ENCODE measurements at regions not wholly inside any gene's neighbourhood (a gene's known extent, or its start where the extent isn't known, plus 50 kb on each side); places are given as distances from the start of the nearest gene placed in this dataset.

DNA sequence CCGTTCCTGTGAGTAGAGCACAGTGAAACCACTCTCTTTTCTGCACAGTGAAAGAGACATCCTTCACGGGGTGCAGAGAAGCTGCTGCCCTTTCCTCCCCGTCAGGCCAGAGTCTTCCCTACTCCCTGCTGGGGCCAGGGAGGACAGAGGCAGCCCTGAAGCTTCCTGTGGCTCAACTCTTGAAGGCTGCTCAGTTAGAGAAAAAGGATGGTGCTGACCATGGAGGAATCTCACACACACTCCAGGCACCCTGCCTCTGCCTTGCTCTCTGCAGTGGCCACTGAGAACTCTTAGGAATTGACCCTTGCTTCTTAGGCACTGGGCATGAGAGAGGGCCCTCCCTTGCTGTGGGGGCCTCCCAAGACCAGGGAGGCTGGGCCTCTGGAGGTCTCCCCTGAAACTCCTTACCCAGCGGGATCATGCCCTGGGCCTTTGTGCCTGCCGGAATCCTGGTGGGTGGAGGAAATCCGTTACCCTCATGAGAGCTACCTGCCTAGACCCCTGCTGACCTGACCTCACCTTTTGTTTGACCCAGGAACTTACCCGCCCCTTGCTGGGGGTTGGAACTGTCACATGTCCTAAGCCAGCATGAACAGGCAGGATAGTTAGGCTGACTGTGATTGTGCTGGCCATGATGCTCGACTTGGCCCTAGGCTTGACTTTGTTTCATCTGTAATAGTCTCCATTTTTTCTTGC is 65.0 kb upstream of the CD93 start:
- TF ChIP-seq Cebpa-rat (IDR thresholded peaks at IDR 0.05), result no peak
- no peak overlapping the region for H3K4me3 ChIP-seq
- peaks cover 49% of the 10 kb centered on the region for H3K4me1 ChIP-seq
- H3K27ac ChIP-seq, result peak overlapping the region; percentile 52
- no peaks in the 10 kb centered on the region for H3K27me3 ChIP-seq
- H4K20me1 ChIP-seq, result no peaks in the 10 kb centered on the region
- no peak overlapping the region for H3K9ac ChIP-seq
- no peaks in the 10 kb centered on the region for H3K9me3 ChIP-seq
- peak overlapping the region; percentile 65 for H3K4me2 ChIP-seq
- H3K36me3 ChIP-seq, result no peaks in the 10 kb centered on the region

DNA sequence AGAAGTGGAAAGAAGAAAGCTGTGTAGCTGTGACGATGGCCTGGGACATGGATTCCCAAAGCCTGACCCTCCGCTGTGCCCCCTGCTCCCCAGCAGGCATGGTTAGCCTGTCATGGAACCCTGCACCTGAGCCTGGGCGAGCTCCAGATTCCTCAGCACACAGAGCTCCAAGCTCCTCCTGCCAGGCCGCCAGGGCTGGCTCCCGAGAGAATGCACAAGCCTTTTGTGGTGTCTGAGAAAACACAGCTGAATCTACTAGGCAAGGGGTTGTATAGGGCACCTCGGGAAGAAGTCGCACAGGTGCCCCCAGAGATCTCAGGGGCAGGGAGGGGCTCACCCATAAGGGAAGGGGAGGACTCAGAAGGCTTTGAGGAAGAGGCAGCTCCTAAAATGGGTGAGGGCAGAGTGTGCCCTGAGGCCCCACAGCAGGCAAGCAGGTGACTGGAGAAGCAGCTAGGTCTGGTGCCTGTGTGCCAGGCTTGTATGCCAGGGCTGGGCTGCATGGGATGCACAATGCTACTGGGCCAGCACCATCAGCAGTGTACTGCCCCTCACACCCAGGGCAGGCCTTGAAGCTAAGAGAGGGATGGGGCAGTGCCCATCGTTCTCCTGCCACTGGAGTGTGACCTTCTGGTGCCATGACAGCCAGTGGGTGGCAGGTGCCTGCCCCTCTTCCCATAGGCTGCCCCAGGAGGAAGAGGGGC is 64.3 kb upstream of the CD93 start:
- Histone ChIP-seq H3K9me3 (no peaks in the 10 kb centered on the region), H3K4me1 (peaks cover 49% of the 10 kb centered on the region), H3K27ac (peak overlapping the region; percentile 52), H3K36me3 (no peaks in the 10 kb centered on the region), H3K4me2 (peak overlapping the region; percentile 65), H3K9ac (no peak overlapping the region), H3K27me3 (no peaks in the 10 kb centered on the region), H4K20me1 (no peaks in the 10 kb centered on the region), H3K4me3 (no peak overlapping the region)
- no peak for TF ChIP-seq Cebpa-rat (IDR thresholded peaks at IDR 0.05)

DNA sequence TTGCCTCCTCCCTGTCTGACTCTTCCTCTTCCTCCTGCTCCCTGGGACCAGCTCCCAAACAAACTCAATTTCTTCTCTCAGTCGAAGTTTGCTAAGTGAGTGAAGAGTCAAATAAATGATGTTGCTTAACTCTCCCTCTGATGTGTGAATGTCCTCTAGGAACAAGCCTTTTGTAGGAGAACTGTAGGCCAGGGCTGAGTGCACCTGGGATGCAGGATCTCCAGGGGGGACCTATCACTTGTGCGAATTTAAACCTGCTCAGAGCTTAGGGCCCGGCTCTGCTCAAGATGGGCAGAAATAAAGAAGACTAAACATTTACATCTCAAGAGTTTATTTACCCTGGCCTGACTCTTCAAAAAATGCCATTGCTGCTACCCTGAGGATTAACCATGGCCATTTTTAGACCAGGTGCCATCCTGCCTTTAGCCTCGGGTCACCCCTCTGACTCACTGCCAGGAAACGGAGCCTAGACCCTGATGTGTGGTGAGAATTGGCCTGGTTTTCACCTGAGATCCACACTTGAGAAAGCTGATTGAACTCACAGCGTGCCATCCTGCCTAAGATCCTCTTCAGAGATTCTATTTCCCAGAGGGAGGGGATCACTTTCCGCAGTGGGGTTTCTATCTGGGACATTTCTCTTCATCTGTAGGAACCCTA is 63.6 kb upstream of the CD93 start:
- Histone ChIP-seq H3K9ac (no peak overlapping the region), H3K4me1 (peaks cover 44% of the 10 kb centered on the region), H4K20me1 (no peaks in the 10 kb centered on the region), H3K9me3 (no peaks in the 10 kb centered on the region), H3K27me3 (no peaks in the 10 kb centered on the region), H3K4me3 (no peak overlapping the region), H3K36me3 (no peaks in the 10 kb centered on the region), H3K27ac (no peak overlapping the region), H3K4me2 (peak overlapping the region; percentile 65; the same call in 1 of the 2 replicates)
- TF ChIP-seq Cebpa-rat (IDR thresholded peaks at IDR 0.05), result no peak

DNA sequence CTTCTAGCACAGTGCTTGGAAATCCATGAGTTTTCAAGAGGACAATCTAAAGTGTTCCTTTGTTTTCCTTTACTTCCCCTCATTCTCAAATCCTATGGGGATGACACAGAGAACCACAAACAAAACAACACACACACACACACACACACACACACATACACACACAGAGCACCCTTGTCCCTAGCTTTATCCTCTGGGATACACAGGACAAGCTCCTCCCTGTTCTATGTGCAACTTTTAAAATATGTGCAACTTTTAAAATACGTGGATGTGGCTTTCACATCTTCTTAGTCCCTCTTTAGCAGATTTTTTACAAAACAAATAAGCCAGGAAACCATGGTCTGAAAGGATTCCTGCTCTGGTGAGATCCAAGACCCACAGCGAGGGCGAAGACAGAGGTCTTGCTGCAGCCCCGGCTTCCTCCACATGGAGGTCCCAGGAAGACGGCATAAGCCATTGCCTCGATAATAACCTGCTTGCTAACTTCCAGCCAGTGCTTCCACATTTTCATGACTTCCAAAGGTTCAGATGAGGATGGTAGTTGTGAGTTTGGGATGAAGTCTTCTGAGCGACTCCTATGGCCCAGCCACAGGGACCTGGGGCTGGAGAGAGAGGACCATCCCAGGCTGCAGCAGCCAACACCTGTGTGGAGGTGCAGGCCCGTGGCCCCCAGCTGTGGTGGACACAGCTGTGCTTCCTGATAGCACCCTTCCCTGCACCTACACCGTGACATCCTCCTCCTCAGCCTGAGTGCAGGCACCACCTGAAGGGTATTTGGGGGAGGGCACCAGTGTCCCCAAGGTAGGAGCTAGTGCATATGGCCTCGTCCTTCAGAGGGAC is 62.8 kb upstream of the CD93 start:
- Histone ChIP-seq H3K27me3 (no peaks in the 10 kb centered on the region), H3K9me3 (no peaks in the 10 kb centered on the region), H3K4me1 (peaks cover 39% of the 10 kb centered on the region), H3K9ac (no peak overlapping the region), H3K4me2 (no peak overlapping the region), H3K27ac (no peak overlapping the region), H3K36me3 (no peaks in the 10 kb centered on the region), H3K4me3 (no peak overlapping the region), H4K20me1 (no peaks in the 10 kb centered on the region)
- no peak for TF ChIP-seq Cebpa-rat (IDR thresholded peaks at IDR 0.05)

DNA sequence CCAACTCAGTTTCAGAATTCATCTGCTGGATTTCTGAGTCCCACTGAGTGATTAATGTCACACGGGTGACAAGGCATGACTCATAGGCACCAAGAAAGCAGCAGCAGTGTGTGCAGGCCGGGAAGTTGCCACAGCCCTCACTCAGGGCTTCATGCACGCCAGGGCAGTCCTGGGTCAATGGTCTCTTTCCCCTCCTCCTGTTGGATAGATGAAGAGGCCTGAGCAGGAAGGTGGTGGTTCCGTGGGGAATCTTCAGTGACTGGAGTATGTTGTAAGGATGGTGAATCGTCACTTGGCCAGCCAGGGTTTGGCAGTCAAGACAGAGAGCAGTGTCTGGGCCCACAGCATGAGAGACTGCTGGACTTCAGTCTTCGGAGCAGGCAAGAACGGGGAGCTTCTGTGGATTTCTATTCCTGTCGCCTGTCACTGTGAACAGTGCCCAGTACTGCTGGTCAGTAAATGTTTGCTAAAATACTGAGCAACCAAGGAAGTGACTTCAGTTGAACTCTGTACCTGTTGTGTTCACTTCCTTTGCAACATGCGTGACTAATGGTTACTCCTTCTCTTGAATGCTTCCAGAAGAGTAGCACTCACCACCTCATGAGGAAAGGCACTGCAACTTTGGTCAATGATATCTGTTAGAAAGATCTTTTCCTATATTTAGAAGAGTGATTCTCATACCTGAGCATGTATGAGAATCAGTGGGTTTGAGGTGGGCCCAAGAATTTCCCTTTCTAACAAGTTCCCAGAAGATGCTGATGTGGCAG is 62.0 kb upstream of the CD93 start:
- Histone ChIP-seq H3K36me3 (no peaks in the 10 kb centered on the region), H3K27me3 (no peaks in the 10 kb centered on the region), H3K9me3 (no peaks in the 10 kb centered on the region), H3K9ac (no peak overlapping the region), H3K27ac (no peak overlapping the region), H3K4me1 (peaks cover 42% of the 10 kb centered on the region), H3K4me2 (no peak overlapping the region), H4K20me1 (no peaks in the 10 kb centered on the region), H3K4me3 (no peak overlapping the region)
- no peak for TF ChIP-seq Cebpa-rat (IDR thresholded peaks at IDR 0.05)

DNA sequence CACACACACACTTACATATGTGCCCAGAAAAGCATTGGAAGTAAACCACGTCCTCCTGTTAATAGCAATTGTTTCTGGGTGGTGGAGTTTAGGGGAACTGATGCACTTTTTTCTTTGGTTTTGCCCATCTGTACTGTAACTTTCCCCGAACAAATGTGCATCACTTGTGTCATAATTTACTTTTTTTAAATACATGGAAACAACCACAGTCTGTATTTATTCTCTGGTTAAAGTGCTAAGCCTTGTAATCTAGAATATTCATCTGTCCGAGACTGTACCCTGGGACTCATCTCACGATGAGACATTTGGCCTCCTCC is 61.5 kb upstream of the CD93 start:
- Histone ChIP-seq H4K20me1 (no peaks in the 10 kb centered on the region), H3K4me1 (peaks cover 43% of the 10 kb centered on the region), H3K36me3 (no peaks in the 10 kb centered on the region), H3K27ac (no peak overlapping the region), H3K27me3 (no peaks in the 10 kb centered on the region), H3K9ac (no peak overlapping the region), H3K4me2 (no peak overlapping the region), H3K9me3 (no peaks in the 10 kb centered on the region), H3K4me3 (no peak overlapping the region)
- no peak for TF ChIP-seq Cebpa-rat (IDR thresholded peaks at IDR 0.05)

DNA sequence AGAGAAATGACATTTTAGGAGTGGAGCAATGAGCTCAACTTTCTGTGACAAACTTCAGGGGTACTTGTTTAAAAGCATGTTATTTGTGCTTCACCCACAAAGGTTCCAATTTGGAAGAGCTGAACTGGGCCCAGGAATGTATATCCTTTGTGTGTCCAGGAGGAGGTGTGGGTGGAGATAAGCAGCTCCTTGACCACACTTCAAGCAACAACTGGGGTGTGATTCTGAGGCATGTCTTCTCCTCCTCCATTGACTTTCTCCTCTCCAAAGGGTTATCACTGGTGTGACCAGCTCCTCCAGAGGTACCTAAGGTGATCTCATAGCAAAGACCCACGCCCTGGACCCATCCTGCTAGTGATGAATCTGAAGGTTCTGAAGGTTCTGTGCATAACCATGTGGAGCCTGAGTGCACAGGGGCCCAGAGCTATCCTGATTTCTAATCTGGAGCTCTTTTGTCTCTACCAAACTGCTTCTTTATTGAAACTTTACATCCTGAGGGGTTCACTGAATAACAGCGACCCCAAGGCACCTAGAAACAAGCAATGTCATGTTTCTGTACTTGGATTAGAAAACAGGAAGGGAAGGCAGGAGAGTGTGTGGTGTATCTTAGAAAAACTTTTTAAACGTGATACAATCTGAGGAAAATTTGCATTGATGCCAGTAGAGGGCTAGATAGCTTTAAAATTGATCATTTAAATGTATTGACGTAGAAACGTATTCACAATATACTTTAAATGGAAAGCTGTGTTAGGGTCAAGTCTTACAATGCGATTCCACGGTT is 60.9 kb upstream of the CD93 start:
- no peaks in the 10 kb centered on the region for H3K27me3 ChIP-seq
- H3K4me2 ChIP-seq, result no peak overlapping the region
- TF ChIP-seq Cebpa-rat (IDR thresholded peaks at IDR 0.05), result no peak
- H3K27ac ChIP-seq, result no peak overlapping the region
- no peak overlapping the region for H3K4me3 ChIP-seq
- no peaks in the 10 kb centered on the region for H3K36me3 ChIP-seq
- H4K20me1 ChIP-seq, result no peaks in the 10 kb centered on the region
- peaks cover 43% of the 10 kb centered on the region for H3K4me1 ChIP-seq
- no peak overlapping the region for H3K9ac ChIP-seq
- no peaks in the 10 kb centered on the region for H3K9me3 ChIP-seq

DNA sequence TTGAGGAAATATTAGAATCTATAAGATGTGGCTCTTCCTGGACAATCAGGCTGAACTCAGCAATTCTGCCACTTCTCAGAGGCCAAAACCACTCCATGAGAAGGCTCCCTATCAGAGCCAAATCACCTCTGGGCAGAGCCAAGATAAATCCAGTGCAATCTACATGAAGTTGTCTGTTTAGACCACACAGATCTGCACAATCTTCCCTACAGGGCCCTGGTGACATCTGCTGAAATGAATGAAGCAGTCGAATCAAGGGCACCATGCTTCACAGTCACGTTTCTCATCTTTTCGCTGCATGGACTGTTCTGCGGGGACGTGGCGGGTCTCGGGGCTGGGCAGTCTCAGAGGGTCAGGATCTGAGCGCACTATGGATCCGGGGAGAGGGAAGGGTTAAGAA is 60.1 kb upstream of the CD93 start:
- Histone ChIP-seq H3K4me1 (peaks cover 38% of the 10 kb centered on the region), H3K4me3 (no peak overlapping the region), H3K27ac (no peak overlapping the region), H3K27me3 (no peaks in the 10 kb centered on the region), H3K4me2 (no peak overlapping the region), H3K9ac (no peak overlapping the region), H3K36me3 (no peaks in the 10 kb centered on the region), H3K9me3 (no peaks in the 10 kb centered on the region), H4K20me1 (no peaks in the 10 kb centered on the region)
- TF ChIP-seq Cebpa-rat (IDR thresholded peaks at IDR 0.05), result no peak

Data from BLaER1 (cell line).